AG04449 (cell line): ENCODE measurements at regions not wholly inside any gene's neighbourhood (a gene's known extent, or its start where the extent isn't known, plus 50 kb on each side); places are given as distances from the start of the nearest gene placed in this dataset.

Source experiments
- CTCF ChIA-PET: fragments of 350-600 bp; formaldehyde crosslinking; extraction: SDS; loops from one replicate; lab custom pipeline; 2021; ENCODE audit warnings: antibody characterized with exemption; lab: Yijun Ruan, JAX
- POLR2A ChIA-PET: fragments of 400-600, 350-600 bp; formaldehyde crosslinking; extraction: SDS; loops from one replicate; lab custom pipeline; 2020; ENCODE audit warnings: antibody characterized with exemption, inconsistent platforms; lab: Yijun Ruan, JAX
- DNase-seq: peaks from one replicate; pipeline ENCODE4 v3.0.0-alpha.2; 2010; ENCODE audit warnings: low read depth, low spot score
- H3K4me3 ChIP-seq: 2 replicates; pipeline ENCODE4 v1.5.1; 2011; ENCODE audit warnings: low read depth, mild to moderate bottlenecking, control low read depth, low read length
- TF ChIP-seq, protein P1 (sequence below): IDR thresholded peaks from one replicate; pipeline ENCODE4 v1.5.1; 2011; ENCODE audit warnings: mild to moderate bottlenecking, moderate library complexity, low read length, control low read depth, inconsistent platforms; ENCODE audit not compliant: insufficient read depth; ENCODE audit errors: missing control alignments

DNA sequence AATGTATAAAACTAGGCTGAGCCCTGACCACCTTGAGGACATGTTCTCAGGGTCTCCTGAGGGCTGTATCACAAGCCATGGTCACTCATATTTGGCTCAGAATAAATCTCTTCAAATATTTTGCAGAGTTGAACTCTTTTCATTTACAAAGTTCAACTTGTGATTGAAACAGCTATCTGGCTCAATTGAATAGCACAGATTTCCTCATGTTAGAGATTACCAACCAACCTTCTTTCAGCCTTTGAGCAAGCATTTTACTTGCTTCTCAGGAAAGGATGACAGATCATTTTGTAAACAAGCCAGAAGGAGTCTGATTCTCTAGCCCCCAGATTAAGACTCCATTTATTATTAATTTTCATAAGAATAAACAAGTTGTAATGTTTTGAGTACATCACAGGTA is 111.0 kb upstream of the DOK5 start:
- TF ChIP-seq, protein P1, sequence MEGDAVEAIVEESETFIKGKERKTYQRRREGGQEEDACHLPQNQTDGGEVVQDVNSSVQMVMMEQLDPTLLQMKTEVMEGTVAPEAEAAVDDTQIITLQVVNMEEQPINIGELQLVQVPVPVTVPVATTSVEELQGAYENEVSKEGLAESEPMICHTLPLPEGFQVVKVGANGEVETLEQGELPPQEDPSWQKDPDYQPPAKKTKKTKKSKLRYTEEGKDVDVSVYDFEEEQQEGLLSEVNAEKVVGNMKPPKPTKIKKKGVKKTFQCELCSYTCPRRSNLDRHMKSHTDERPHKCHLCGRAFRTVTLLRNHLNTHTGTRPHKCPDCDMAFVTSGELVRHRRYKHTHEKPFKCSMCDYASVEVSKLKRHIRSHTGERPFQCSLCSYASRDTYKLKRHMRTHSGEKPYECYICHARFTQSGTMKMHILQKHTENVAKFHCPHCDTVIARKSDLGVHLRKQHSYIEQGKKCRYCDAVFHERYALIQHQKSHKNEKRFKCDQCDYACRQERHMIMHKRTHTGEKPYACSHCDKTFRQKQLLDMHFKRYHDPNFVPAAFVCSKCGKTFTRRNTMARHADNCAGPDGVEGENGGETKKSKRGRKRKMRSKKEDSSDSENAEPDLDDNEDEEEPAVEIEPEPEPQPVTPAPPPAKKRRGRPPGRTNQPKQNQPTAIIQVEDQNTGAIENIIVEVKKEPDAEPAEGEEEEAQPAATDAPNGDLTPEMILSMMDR, result no peak
- CTCF ChIA-PET, result no interaction called here
- POLR2A ChIA-PET, result no interaction called here
- H3K4me3 ChIP-seq, result no peak overlapping the region
- no peak for DNase-seq

DNA sequence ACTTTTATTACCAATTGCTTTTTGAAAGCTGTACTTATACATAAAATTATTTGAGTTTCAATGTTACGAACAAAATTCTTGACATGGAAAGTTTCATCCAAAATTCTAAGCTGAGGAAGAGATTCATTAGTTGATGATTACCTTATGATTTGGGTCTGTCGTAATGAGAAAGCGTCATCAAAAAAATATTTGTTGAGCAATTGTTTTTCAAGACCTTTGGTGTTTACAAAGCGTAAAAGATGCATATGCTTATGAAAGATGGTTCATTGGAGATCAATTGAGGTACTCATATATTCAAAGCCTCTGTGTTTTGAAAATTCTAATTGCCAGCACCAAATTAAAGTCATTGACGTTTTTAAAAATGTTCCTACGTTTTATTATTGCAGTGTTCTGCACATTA is 110.5 kb upstream of the DOK5 start:
- ChIA-PET CTCF (no interaction called here), POLR2A (no interaction called here)
- DNase-seq, result no peak
- H3K4me3 ChIP-seq, result no peak overlapping the region
- TF ChIP-seq, protein P1, result no peak

DNA sequence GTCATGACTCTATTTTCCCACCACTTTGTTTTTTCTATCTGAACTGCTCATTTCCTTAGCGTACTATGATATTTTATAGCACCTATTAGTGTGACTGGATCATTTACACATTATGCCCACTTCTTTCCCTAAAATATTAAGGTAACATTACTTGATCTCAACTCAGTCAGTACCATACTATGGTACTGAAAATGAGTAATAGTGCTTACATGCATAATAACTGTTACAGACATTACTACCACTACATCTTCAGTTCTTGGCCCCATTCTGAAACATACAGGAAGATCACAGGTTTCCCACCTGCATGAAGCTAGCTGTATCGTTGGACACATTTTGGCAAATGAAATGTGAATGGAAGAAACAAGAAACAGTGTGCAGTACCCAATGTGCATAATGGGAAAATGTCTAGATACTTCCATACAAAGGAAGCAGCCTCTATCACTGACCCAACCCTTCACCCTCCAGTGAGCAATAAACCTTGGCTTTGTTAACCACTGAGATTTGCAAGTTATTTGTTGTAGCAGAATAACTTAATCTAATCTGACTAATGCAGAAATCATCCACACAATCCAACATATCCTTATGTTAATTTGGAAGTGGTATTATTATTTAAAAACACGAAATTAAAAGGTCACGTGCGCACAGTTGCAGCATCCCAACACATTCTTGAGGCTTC is 108.6 kb upstream of the DOK5 start:
- DNase-seq, result no peak
- TF ChIP-seq, protein P1, result no peak
- POLR2A ChIA-PET, result no interaction called here
- CTCF ChIA-PET, result no interaction called here
- no peak overlapping the region for H3K4me3 ChIP-seq

DNA sequence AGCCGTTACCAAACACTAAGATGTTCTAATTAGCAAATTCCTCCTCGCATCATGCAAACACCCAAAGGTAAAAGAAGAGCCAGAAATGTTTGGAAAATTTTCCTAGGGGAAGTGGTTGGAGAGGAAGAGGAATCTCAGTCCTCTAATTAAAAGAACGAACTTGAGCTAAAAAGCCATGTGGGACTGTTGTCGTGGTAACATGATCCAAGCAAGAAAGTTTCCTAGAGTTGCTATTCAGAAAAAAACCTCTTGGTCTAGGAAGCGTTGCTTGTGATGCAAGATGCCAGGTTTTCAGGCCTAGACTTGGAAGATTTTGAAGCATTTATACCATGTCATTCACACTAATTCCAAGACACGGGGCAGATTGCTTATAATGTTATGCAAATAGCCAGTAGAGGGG is 106.8 kb upstream of the DOK5 start:
- TF ChIP-seq, protein P1, result no peak
- DNase-seq, result no peak
- ChIA-PET CTCF (interaction anchor here (1.3 kb wide), 1 partner anchor 311 kb away, joined by 3 read pairs; no protein-coding TSS in a partner anchor), POLR2A (no interaction called here)
- no peak overlapping the region for H3K4me3 ChIP-seq

DNA sequence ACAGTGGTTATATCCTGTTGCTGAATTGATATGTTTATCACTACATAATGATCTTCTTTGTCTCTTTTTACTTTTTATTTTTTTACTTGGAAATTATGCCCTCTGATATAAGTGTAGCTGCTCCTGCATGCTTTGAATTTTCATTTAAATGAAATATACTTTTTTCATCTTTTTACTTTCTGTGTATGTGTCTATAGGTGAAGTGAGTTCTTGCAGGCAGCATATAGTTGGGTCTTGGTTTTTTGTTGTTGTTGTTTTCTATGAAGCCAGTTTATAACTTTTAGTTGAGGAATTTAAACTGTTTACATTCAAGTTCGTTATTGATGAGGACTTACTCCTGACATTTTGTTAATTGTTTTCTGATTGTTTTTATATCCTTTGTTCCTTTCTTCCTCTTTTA is 103.1 kb upstream of the DOK5 start:
- CTCF ChIA-PET, result interaction anchor here (1.2 kb wide), 1 partner anchor 273 kb away, joined by 4 read pairs; no protein-coding TSS in a partner anchor
- no peak overlapping the region for H3K4me3 ChIP-seq
- TF ChIP-seq, protein P1, result no peak
- no peak for DNase-seq
- POLR2A ChIA-PET, result no interaction called here

DNA sequence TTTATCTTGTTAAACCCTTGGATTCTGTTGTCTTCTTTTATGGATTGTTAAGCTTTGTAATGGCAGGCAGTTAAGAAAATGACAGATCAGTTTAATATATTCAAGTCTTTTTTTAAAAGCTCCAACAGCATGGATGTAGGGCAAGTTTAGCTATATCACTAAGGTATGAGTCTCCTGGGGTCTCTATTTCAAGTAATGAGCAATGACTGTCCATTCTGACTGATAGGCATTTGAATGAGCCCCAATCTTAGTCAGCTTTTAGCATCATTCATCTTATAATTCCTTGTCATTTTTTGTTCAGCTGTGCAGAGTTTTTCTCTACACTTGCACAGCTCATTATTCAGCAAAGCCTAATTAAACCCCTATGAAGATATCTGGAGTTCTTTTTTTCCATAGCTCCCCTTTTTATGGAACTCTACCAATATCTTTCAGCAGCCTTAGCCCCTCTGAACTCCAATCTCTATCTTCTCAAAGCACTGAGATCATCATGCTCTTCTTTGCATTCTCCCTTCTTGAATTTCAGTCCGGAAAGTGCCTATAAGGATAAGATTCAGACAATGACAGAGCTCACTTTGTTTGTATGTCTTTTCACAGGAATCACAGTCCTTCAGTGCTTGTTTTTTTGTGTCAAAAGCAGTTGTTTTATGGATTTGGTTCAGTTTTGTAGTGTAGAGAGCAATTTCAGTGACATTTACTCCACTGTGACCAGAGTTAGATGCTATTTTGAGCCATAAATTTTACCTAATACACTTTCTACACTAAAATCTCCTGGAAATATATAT is 97.2 kb upstream of the DOK5 start:
- POLR2A ChIA-PET, result no interaction called here
- no peak overlapping the region for H3K4me3 ChIP-seq
- TF ChIP-seq, protein P1, result no peak
- DNase-seq, result no peak
- CTCF ChIA-PET, result no interaction called here
